ENCODE measurements at regions not wholly inside any gene's neighbourhood (a gene's known extent, or its start where the extent isn't known, plus 50 kb on each side); places are given as distances from the start of the nearest gene placed in this dataset.
"Not testable (repeated sequence)": the region's sequence is repeated elsewhere in the genome, so short reads cannot be mapped to it uniquely, and the experiment has no call there.

- POLR2A ChIA-PET: interaction anchor here (0.5 kb wide), 1 partner anchor 14 kb away, joined by 3 read pairs; no protein-coding TSS in a partner anchor
- not testable (repeated sequence) for H3K4me1 Mint-ChIP-seq; H3K27me3 Mint-ChIP-seq; H3K4me3 Mint-ChIP-seq; H3K27ac Mint-ChIP-seq; DNase-seq; H3K9me3 Mint-ChIP-seq; ATAC-seq (ENCODE audit: low read depth)
- H3K36me3 Mint-ChIP-seq: peaks cover 14% of the 10 kb centered on the region
Observed at GRCh38 chr1:184829496-184829895, 74.8 kb upstream of the EDEM3 start.

- Mint-ChIP-seq H3K4me3 (no peak overlapping the region), H3K9me3 (peaks cover 2% of the 10 kb centered on the region), H3K27me3 (no peaks in the 10 kb centered on the region), H3K4me1 (peaks cover 5% of the 10 kb centered on the region), H3K27ac (no peak overlapping the region), H3K36me3 (peaks cover 16% of the 10 kb centered on the region)
- ATAC-seq (ENCODE audit: low read depth) (no peak), DNase-seq (no peak)
- POLR2A ChIA-PET: interaction anchor here (0.7 kb wide), 1 partner anchor 84 kb away, joined by 5 read pairs; no protein-coding TSS in a partner anchor
Observed at GRCh38 chr1:184828369-184828717, 73.7 kb upstream of the EDEM3 start.

DNA sequence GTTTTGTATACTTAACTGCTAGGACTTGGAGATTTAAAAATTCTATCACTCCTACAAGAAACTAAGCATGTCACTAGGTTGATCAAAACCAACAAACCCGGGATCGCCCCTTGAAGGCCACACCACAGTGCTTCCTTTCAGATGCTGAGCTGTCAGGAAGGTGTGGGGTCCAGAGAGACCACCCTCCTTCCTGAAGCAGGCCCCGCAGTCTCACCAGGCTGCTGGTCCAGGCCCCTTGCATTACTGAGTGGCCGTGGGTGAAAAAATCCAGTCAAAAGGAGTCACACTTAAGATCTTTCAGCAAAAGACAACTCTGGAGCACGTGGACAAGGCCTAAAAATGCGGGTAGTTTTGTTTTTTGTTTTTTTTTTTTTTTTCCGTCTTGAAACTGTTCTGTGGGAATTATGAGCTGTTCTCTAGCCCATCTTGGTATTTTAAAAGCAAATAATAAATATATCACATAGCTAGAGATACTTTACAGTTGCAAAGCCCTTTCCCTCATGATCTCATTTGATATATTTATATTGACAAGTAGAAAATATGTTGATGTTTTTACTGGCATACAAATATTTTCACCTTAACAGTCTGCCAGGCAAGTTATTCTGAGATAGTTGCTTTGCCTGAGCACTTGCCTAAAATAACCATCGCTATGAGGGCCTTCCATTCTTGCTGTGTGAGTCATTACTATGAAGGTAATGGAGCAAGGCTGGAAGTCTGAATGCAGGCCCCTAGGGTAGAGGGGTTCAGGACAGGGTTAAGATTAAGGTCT is 73.1 kb upstream of the EDEM3 start:
- Mint-ChIP-seq H3K4me1 (peaks cover 5% of the 10 kb centered on the region), H3K27me3 (no peaks in the 10 kb centered on the region), H3K4me3 (no peak overlapping the region), H3K36me3 (peaks cover 20% of the 10 kb centered on the region), H3K27ac (no peak overlapping the region), H3K9me3 (peaks cover 2% of the 10 kb centered on the region)
- DNase-seq: no peak
- no peak for ATAC-seq (ENCODE audit: low read depth)
- POLR2A ChIA-PET: interaction anchor here (0.7 kb wide), 1 partner anchor 84 kb away, joined by 5 read pairs; no protein-coding TSS in a partner anchor

- H3K4me1 Mint-ChIP-seq: peaks cover 5% of the 10 kb centered on the region
- DNase-seq (no peak), ATAC-seq (ENCODE audit: low read depth) (no peak)
- no peak overlapping the region for H3K4me3 Mint-ChIP-seq
- POLR2A ChIA-PET: no interaction called here
- H3K9me3 Mint-ChIP-seq: peaks cover 2% of the 10 kb centered on the region
- H3K36me3 Mint-ChIP-seq: peaks cover 25% of the 10 kb centered on the region
- no peaks in the 10 kb centered on the region for H3K27me3 Mint-ChIP-seq
- H3K27ac Mint-ChIP-seq: no peak overlapping the region
Observed at GRCh38 chr1:184826001-184826400, 71.3 kb upstream of the EDEM3 start.

DNA sequence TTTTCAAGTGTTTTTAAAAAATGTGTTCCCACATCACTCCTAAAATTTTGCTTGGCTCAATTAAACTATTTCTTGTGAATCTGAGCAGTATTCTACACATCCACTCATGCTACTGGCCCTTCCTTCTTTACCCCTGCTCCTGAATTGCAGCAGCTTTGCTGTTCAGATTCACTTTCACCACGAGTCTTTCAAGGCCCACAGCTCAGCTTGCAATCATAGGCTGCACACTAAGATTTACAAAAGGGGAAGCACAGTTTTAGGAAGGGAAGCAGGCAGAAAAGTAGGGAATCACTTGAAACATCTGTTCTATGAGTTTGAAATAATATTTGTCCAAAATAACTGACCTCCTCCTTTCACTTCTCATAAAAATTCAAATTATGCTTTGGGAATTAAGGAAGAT is 70.9 kb upstream of the EDEM3 start:
- DNase-seq: no peak
- peaks cover 29% of the 10 kb centered on the region for H3K36me3 Mint-ChIP-seq
- H3K9me3 Mint-ChIP-seq: peaks cover 2% of the 10 kb centered on the region
- no peak overlapping the region for H3K4me3 Mint-ChIP-seq
- H3K4me1 Mint-ChIP-seq: peaks cover 5% of the 10 kb centered on the region
- no peak for ATAC-seq (ENCODE audit: low read depth)
- H3K27ac Mint-ChIP-seq: no peak overlapping the region
- H3K27me3 Mint-ChIP-seq: no peaks in the 10 kb centered on the region
- POLR2A ChIA-PET: no interaction called here

DNA sequence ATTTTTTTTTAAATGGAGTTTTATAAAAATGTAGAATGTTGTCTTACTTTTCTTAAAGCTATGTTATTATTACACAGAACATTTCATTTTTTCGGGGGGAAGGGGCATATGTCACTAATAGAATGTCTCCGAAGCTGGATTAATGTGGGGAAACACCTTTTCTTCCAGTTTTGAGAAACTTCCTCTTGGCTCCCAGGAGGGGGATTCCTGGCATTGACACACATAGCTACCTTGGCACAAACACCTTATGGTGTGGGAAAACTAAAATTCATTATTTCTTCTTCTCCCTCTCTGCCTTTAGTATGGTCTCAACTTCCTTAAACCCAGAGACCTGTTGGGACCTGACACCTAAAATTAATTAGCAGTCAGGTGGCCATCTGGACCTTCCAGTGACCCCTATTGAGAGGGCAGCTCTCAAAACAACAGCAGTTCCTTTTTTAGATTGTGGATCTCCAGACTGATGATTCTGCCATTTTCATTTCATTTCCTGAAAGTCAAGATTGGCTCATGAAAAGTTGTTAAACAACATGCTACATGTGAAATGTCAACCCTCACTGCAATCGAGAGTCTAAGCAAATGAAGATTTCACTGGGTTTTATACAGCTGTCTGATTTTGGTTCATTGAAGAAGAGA is 70.1 kb upstream of the EDEM3 start:
- no peak overlapping the region for H3K27ac Mint-ChIP-seq
- H3K4me3 Mint-ChIP-seq: no peak overlapping the region
- no peak for DNase-seq
- H3K27me3 Mint-ChIP-seq: no peaks in the 10 kb centered on the region
- POLR2A ChIA-PET: no interaction called here
- H3K36me3 Mint-ChIP-seq: peaks cover 30% of the 10 kb centered on the region
- peaks cover 2% of the 10 kb centered on the region for H3K9me3 Mint-ChIP-seq
- H3K4me1 Mint-ChIP-seq: peaks cover 5% of the 10 kb centered on the region
- no peak for ATAC-seq (ENCODE audit: low read depth)

DNA sequence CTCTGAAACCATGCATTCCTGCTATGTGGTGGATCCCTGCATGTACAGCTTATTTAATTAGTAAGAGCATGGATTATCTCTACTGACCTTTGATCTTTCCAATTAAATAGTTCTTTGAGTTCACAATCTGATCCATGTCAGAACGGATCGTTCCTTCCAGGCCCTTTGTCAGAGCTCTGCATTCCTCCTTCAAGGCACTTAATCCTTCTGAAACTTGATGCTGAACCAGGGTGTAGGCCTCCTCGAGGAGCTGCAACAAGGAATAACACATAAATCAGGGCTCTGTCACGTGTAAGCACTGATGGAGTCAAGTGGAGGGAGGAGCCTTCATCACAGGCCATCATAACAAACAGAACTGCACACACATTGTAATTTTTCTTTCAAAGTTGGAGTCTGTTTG is 68.4 kb upstream of the EDEM3 start:
- DNase-seq (no peak), ATAC-seq (ENCODE audit: low read depth) (no peak)
- no peaks in the 10 kb centered on the region for H3K27me3 Mint-ChIP-seq
- H3K9me3 Mint-ChIP-seq: peaks cover 4% of the 10 kb centered on the region
- no peak overlapping the region for H3K4me3 Mint-ChIP-seq
- peaks cover 38% of the 10 kb centered on the region for H3K36me3 Mint-ChIP-seq
- H3K4me1 Mint-ChIP-seq: peaks cover 3% of the 10 kb centered on the region
- H3K27ac Mint-ChIP-seq: no peak overlapping the region
- POLR2A ChIA-PET: no interaction called here

GRCh38 chr1:184822267-184822666 is 67.6 kb upstream of the EDEM3 start:
- H3K4me1 Mint-ChIP-seq: peaks cover 3% of the 10 kb centered on the region
- POLR2A ChIA-PET: no interaction called here
- no peak for DNase-seq
- H3K27me3 Mint-ChIP-seq: no peaks in the 10 kb centered on the region
- peaks cover 42% of the 10 kb centered on the region for H3K36me3 Mint-ChIP-seq
- no peak overlapping the region for H3K4me3 Mint-ChIP-seq
- no peak for ATAC-seq (ENCODE audit: low read depth)
- H3K27ac Mint-ChIP-seq: no peak overlapping the region
- H3K9me3 Mint-ChIP-seq: peaks cover 6% of the 10 kb centered on the region

- Mint-ChIP-seq H3K27ac (no peak overlapping the region), H3K4me3 (no peak overlapping the region), H3K36me3 (peaks cover 47% of the 10 kb centered on the region), H3K4me1 (peaks cover 3% of the 10 kb centered on the region), H3K9me3 (peaks cover 6% of the 10 kb centered on the region), H3K27me3 (no peaks in the 10 kb centered on the region)
- DNase-seq (no peak), ATAC-seq (ENCODE audit: low read depth) (no peak)
- POLR2A ChIA-PET: no interaction called here
Observed at GRCh38 chr1:184821658-184822057, 67.0 kb upstream of the EDEM3 start.

DNA sequence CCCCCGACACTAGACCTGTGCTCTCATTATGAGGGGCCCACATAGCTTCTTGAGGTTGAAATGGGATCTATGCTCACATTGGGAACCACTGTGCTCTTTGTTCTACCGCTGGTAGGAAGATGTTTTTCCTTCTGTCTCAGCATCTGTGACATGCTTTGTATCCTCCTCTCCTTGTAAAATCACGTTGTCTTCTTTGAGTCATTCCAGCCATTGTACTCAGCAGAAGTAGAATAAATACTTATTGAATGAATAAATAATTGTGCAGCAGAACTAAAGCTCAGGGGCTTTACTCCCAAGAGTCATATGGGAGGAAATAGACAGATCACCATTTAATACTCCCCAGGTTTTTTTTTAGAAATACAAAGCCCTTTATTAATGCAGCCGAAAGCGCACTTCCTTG is 66.3 kb upstream of the EDEM3 start:
- DNase-seq (no peak), ATAC-seq (ENCODE audit: low read depth) (no peak)
- H3K36me3 Mint-ChIP-seq: peaks cover 50% of the 10 kb centered on the region
- H3K4me3 Mint-ChIP-seq: no peak overlapping the region
- POLR2A ChIA-PET: no interaction called here
- peaks cover 3% of the 10 kb centered on the region for H3K4me1 Mint-ChIP-seq
- H3K27ac Mint-ChIP-seq: no peak overlapping the region
- no peaks in the 10 kb centered on the region for H3K27me3 Mint-ChIP-seq
- peaks cover 6% of the 10 kb centered on the region for H3K9me3 Mint-ChIP-seq

GRCh38 chr1:184820218-184820750 is 65.6 kb upstream of the EDEM3 start:
- Mint-ChIP-seq H3K27ac (no peak overlapping the region), H3K4me3 (no peak overlapping the region), H3K27me3 (no peaks in the 10 kb centered on the region), H3K36me3 (peaks cover 49% of the 10 kb centered on the region), H3K9me3 (peaks cover 6% of the 10 kb centered on the region), H3K4me1 (peaks cover 3% of the 10 kb centered on the region)
- no peak for DNase-seq
- POLR2A ChIA-PET: no interaction called here
- no peak for ATAC-seq (ENCODE audit: low read depth)

GRCh38 chr1:184818646-184819045 is 64.0 kb upstream of the EDEM3 start:
- H3K27me3 Mint-ChIP-seq: no peaks in the 10 kb centered on the region
- no peak overlapping the region for H3K27ac Mint-ChIP-seq
- peaks cover 5% of the 10 kb centered on the region for H3K9me3 Mint-ChIP-seq
- ATAC-seq (ENCODE audit: low read depth) (no peak), DNase-seq (no peak)
- H3K4me1 Mint-ChIP-seq: no peaks in the 10 kb centered on the region
- H3K36me3 Mint-ChIP-seq: peaks cover 50% of the 10 kb centered on the region
- H3K4me3 Mint-ChIP-seq: no peak overlapping the region
- POLR2A ChIA-PET: no interaction called here

DNA sequence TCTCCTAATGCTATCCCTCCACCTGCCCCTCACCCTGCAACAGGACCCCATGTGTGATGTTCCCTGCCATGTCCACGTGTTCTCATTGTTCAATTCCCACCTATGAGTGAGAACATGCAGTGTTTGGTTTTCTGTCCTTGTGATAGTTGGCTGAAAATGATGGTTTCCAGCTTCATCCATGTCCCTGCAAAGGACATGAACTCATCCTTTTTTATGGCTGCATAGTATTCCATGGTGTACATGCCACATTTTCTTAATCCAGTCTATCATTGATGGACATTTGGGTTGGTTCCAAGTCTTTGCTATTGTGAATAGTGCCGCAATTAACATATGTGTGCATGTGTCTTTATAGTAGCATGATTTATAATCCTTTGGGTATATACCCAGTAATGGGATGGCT is 62.3 kb upstream of the EDEM3 start:
- POLR2A ChIA-PET; H3K27ac Mint-ChIP-seq; H3K4me3 Mint-ChIP-seq; ATAC-seq (ENCODE audit: low read depth); H3K4me1 Mint-ChIP-seq; H3K27me3 Mint-ChIP-seq; H3K9me3 Mint-ChIP-seq; DNase-seq: not testable (repeated sequence)
- peaks cover 41% of the 10 kb centered on the region for H3K36me3 Mint-ChIP-seq

- Mint-ChIP-seq H3K4me1 (no peaks in the 10 kb centered on the region), H3K36me3 (peaks cover 26% of the 10 kb centered on the region), H3K4me3 (no peak overlapping the region), H3K9me3 (peaks cover 5% of the 10 kb centered on the region), H3K27ac (no peak overlapping the region), H3K27me3 (no peaks in the 10 kb centered on the region)
- no peak for ATAC-seq (ENCODE audit: low read depth)
- no peak for DNase-seq
- POLR2A ChIA-PET: no interaction called here
Observed at GRCh38 chr1:184813528-184814089, 59.0 kb upstream of the EDEM3 start.

All from activated naive CD8-positive, alpha-beta T cell treated with anti-CD3 and anti-CD28 coated beads, Interleukin-2, amount 10 ng/mL, durations not matched to agents 7 days and 5 days (primary cell).